Endothelial cell of umbilical vein (primary cell): ENCODE measurements at regions not wholly inside any gene's neighbourhood (a gene's known extent, or its start where the extent isn't known, plus 50 kb on each side); places are given as distances from the start of the nearest gene placed in this dataset.

Experiments used
- BruUV-seq: library from RNA; stranded (reverse); fragments of 400-500 nt; replicated peaks from 2 replicates; lab custom pipeline; 2021; lab: Mats Ljungman, UMichigan
- CTCF ChIA-PET: fragments of 300-600, 350-600 bp; sonication (Branson Sonifier 250); formaldehyde crosslinking; loops from one replicate; lab custom pipeline; 2021; ENCODE audit warnings: antibody characterized with exemption, inconsistent platforms; lab: Charles Lee
- POLR2A ChIA-PET: fragments of 300-600, 350-600 bp; sonication (Branson Sonifier 250); formaldehyde crosslinking; loops from one replicate; lab custom pipeline; 2021; ENCODE audit warnings: antibody characterized with exemption, inconsistent platforms; lab: Charles Lee
- DNase-seq: peaks from one replicate; pipeline ENCODE4 v3.0.0-alpha.2; 2011; ENCODE audit warnings: low read depth, low spot score
- FAIRE-seq: peaks from 2 replicates; lab custom pipeline; 2011; peaks lifted over from hg19 to GRCh38; lab: Jason Lieb, UNC
- H2AFZ ChIP-seq: 2 replicates; pipeline ENCODE4 v1.6.0; 2012; ENCODE audit warnings: low read depth, low read length, control low read depth, inconsistent platforms
- H3K27ac ChIP-seq: 2 replicates; pipeline ENCODE4 v1.5.1; 2011; ENCODE audit warnings: low read depth, mild to moderate bottlenecking, control low read depth, low read length, moderate library complexity; ENCODE audit not compliant: insufficient read depth
- H3K27me3 ChIP-seq, 2 experiments: 2 replicates each; pipeline versions ENCODE4 v1.6.0 to v1.6.1; 2011; ENCODE audit warnings: low read length in 2 of 2, mixed read lengths in 1 of 2; ENCODE audit not compliant: control insufficient read depth in 2 of 2, insufficient read depth in 2 of 2
- H3K36me3 ChIP-seq, 2 experiments: 2 replicates in 1 of 2; 3 replicates in 1 of 2; pipeline ENCODE4 v1.5.1; 2011; ENCODE audit warnings: low read length in 2 of 2, mild to moderate bottlenecking in 1 of 2, moderate library complexity in 1 of 2; ENCODE audit not compliant: control insufficient read depth in 2 of 2, insufficient read depth in 2 of 2; ENCODE audit errors: extremely low read depth in 1 of 2
- H3K4me1 ChIP-seq: 3 replicates; pipeline ENCODE4 v1.5.1; 2011; ENCODE audit warnings: mild to moderate bottlenecking, low read length; ENCODE audit not compliant: control insufficient read depth, insufficient read depth; ENCODE audit errors: extremely low read depth
- H3K4me2 ChIP-seq: 2 replicates; pipeline ENCODE4 v1.6.1; 2011; ENCODE audit warnings: low read length, control low read depth, mixed read lengths; ENCODE audit not compliant: insufficient read depth
- H3K4me3 ChIP-seq, 3 experiments: fragments of 200-600 bp in 1 of 3; sonication (generic), shearing (Covaris generic) in 1 of 3; replicated peaks in 1 of 3; 2 replicates each; pipeline ENCODE4 v1.5.1; 2011 to 2016; ENCODE audit warnings: control low read depth in 3 of 3, low read length in 3 of 3, mild to moderate bottlenecking in 2 of 3, inconsistent platforms in 1 of 3, low read depth in 1 of 3, moderate library complexity in 1 of 3; ENCODE audit not compliant: insufficient read depth in 1 of 3
- H3K79me2 ChIP-seq: 2 replicates; pipeline ENCODE4 v1.6.0; 2012; ENCODE audit warnings: low read length, inconsistent platforms; ENCODE audit not compliant: control insufficient read depth, insufficient read depth
- H3K9ac ChIP-seq: replicated peaks from 2 replicates; pipeline ENCODE3; 2011; ENCODE audit warnings: low read length, control low read depth; ENCODE audit not compliant: insufficient read depth; ENCODE audit errors: extremely low read depth
- H3K9me1 ChIP-seq: replicated peaks from 3 replicates; pipeline ENCODE4 v1.6.0; 2011; ENCODE audit warnings: mild to moderate bottlenecking, low read length; ENCODE audit not compliant: control insufficient read depth, insufficient read depth; ENCODE audit errors: extremely low read depth
- H3K9me3 ChIP-seq: replicated peaks from 2 replicates; pipeline ENCODE4 v1.5.1; 2012; ENCODE audit warnings: low read length, inconsistent platforms; ENCODE audit not compliant: control insufficient read depth, insufficient read depth
- H4K20me1 ChIP-seq: replicated peaks from 2 replicates; pipeline ENCODE3; 2011; ENCODE audit warnings: mild to moderate bottlenecking, low read length; ENCODE audit not compliant: control insufficient read depth, insufficient read depth; ENCODE audit errors: extremely low read depth
- CTCF ChIP-seq, 2 donors: IDR thresholded peaks; 1 replicate in 1 of 2; 2 replicates in 1 of 2; pipeline ENCODE4 v1.5.1; 2011; ENCODE audit warnings: low read length in 2 of 2, mild to moderate bottlenecking in 2 of 2, moderate library complexity in 2 of 2, control low read depth in 1 of 2, inconsistent platforms in 1 of 2, low read depth in 1 of 2; ENCODE audit not compliant: insufficient read depth in 1 of 2; ENCODE audit errors: extremely low read depth in 1 of 2
- EZH2 ChIP-seq: IDR thresholded peaks from 2 replicates; pipeline ENCODE4 v1.6.1; 2012; ENCODE audit warnings: borderline replicate concordance, low read depth, mild to moderate bottlenecking, moderate library complexity, low read length, inconsistent platforms; ENCODE audit not compliant: severe bottlenecking
- FOS ChIP-seq: IDR thresholded peaks from 2 replicates; pipeline ENCODE4 v1.6.1; 2011; ENCODE audit warnings: mild to moderate bottlenecking, low read length, moderate library complexity, borderline replicate concordance; ENCODE audit not compliant: insufficient read depth
- GATA2 ChIP-seq: IDR thresholded peaks from 2 replicates; pipeline ENCODE4 v1.7.0; 2011; ENCODE audit warnings: low read depth, mild to moderate bottlenecking, moderate library complexity, mixed read lengths, low read length; ENCODE audit not compliant: insufficient read length, insufficient read depth
- JUN ChIP-seq: IDR thresholded peaks from 2 replicates; pipeline ENCODE4 v1.6.1; 2011; ENCODE audit warnings: borderline replicate concordance, low read depth; ENCODE audit not compliant: insufficient read length, insufficient read depth
- MAX ChIP-seq: IDR thresholded peaks from 2 replicates; pipeline ENCODE4 v1.6.1; 2011; ENCODE audit not compliant: insufficient read depth, insufficient read length
- MYC ChIP-seq: IDR thresholded peaks from one replicate; pipeline ENCODE4 v1.6.1; 2011; ENCODE audit warnings: mild to moderate bottlenecking, low read depth, low read length
- POLR2A ChIP-seq: IDR thresholded peaks from 2 replicates; pipeline ENCODE4 v1.6.1; 2012; ENCODE audit warnings: low read depth, mild to moderate bottlenecking, control low read depth, low read length
- POLR2AphosphoS5 ChIP-seq: IDR thresholded peaks from 2 replicates; pipeline ENCODE4 v1.6.1; 2012; ENCODE audit warnings: low read depth, mild to moderate bottlenecking, control low read depth, low read length, moderate library complexity; ENCODE audit not compliant: insufficient read depth
- dilution Hi-C: fragments of 300-500 bp; cut with MboI; formaldehyde crosslinking; loops from one replicate; pipeline ENCODE4 v1.15.0; 2019; ENCODE audit warnings: low sequenced_read_pairs; ENCODE audit not compliant: extremely low pct_ligation_motif_present
- intact Hi-C: fragments of 100-400 bp; cut with micrococcal nuclease; formaldehyde crosslinking; loops from one replicate; pipeline ENCODE4 v1.10.0; 2022

- BruUV-seq, result no TSS peak
- FAIRE-seq (no peak), DNase-seq (no peak)
- peaks cover 33% of the 10 kb centered on the region for H3K4me1 ChIP-seq
- no peaks in the 10 kb centered on the region for H4K20me1 ChIP-seq
- H3K9me1 ChIP-seq, result no peaks in the 10 kb centered on the region
- no peaks in the 10 kb centered on the region for H3K27me3 ChIP-seq
- no peak overlapping the region for H3K4me3 ChIP-seq
- ChIA-PET POLR2A (no interaction called here), CTCF (no interaction called here)
- H3K79me2 ChIP-seq, result no peaks in the 10 kb centered on the region
- intact Hi-C loops (no loop called here), dilution Hi-C loops (no loop called here)
- H3K9ac ChIP-seq, result no peak overlapping the region
- no peak overlapping the region for H3K4me2 ChIP-seq
- TF ChIP-seq FOS (no peak), POLR2AphosphoS5 (no peak), POLR2A (no peak), MYC (no peak), GATA2 (no peak), MAX (no peak), EZH2 (no peak), JUN (no peak), CTCF (IDR thresholded peaks at IDR 0.05; ENCODE audit: extremely low read depth in 1 of 2, insufficient read depth in 1 of 2, low read depth in 1 of 2, low read length in 2 of 2) (no peak)
- H3K36me3 ChIP-seq, result no peaks in the 10 kb centered on the region
- H2AFZ ChIP-seq, result no peak overlapping the region
- no peak overlapping the region for H3K27ac ChIP-seq
- H3K9me3 ChIP-seq, result no peaks in the 10 kb centered on the region
These were observed 1892.4 kb downstream of the NCAM2 start for GRCh38 chr21:22890656-22891055.
